PC-9 (cell line): ENCODE measurements at regions not wholly inside any gene's neighbourhood (a gene's known extent, or its start where the extent isn't known, plus 50 kb on each side); places are given as distances from the start of the nearest gene placed in this dataset.

Experiments used
- EZH2 ChIP-seq: fragments of 200-600 bp; sonication (generic); IDR thresholded peaks from 2 replicates; pipeline ENCODE4 v1.8.0; 2017; ENCODE audit warnings: antibody characterized with exemption, low read depth
- TF ChIP-seq, protein P1 (sequence below): fragments of 200-600 bp; sonication (generic); conservative IDR thresholded peaks from 2 replicates; pipeline ENCODE4 v1.6.1; 2017; ENCODE audit warnings: mixed run types, antibody characterized with exemption, mild to moderate bottlenecking, moderate library complexity

- TF ChIP-seq, protein P1, sequence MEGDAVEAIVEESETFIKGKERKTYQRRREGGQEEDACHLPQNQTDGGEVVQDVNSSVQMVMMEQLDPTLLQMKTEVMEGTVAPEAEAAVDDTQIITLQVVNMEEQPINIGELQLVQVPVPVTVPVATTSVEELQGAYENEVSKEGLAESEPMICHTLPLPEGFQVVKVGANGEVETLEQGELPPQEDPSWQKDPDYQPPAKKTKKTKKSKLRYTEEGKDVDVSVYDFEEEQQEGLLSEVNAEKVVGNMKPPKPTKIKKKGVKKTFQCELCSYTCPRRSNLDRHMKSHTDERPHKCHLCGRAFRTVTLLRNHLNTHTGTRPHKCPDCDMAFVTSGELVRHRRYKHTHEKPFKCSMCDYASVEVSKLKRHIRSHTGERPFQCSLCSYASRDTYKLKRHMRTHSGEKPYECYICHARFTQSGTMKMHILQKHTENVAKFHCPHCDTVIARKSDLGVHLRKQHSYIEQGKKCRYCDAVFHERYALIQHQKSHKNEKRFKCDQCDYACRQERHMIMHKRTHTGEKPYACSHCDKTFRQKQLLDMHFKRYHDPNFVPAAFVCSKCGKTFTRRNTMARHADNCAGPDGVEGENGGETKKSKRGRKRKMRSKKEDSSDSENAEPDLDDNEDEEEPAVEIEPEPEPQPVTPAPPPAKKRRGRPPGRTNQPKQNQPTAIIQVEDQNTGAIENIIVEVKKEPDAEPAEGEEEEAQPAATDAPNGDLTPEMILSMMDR, result no peak
- no peak for TF ChIP-seq EZH2
Measured at GRCh38 chr3:1910322-1910721, 188.3 kb upstream of the CNTN4 start.
